ENCODE measurements at regions not wholly inside any gene's neighbourhood (a gene's known extent, or its start where the extent isn't known, plus 50 kb on each side); places are given as distances from the start of the nearest gene placed in this dataset.

DNA sequence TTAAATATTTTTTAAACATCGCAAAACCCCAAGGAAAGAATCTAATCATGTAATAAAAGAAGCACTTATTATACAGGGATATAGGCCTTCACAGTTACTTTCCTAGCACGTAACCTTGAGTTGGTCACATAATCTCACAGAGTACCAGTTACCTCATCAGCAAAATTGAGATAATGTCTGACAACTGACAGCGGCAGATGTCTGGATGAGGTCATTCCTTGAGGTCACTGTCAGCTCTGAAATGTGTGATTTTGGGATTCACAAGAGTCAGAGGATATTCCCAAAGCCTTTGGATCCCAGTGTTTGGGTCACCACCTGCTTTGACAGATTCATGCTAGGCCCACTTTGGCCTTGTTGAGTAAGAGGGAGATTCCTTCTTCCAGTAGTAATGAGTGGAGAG, 151.4 kb upstream of the SEMA6D start:
- no peak for DNase-seq (ENCODE audit: low spot score)

- no peak for DNase-seq (ENCODE audit: low spot score)
These were observed 150.7 kb upstream of the SEMA6D start for GRCh38 chr15:47566610-47567009.

DNA sequence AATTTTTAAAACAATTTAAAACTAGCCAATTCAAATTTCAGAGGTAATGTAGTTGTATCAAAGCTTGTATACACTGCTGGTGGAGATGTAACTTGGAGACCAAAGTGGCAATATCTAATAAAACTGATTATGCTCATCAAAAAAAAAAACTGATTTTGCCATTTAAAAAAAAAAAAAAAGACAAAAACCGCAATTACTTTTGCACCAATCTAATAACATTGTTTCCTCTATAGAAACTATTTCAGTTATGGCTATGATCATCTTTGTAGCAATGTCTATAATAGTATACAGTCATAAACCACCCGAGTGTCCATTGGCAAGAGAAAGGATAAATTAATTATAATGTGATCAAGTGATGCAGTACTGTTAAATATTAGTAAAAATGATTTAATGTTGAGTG, 149.3 kb upstream of the SEMA6D start:
- DNase-seq (ENCODE audit: low spot score), result no peak

DNA sequence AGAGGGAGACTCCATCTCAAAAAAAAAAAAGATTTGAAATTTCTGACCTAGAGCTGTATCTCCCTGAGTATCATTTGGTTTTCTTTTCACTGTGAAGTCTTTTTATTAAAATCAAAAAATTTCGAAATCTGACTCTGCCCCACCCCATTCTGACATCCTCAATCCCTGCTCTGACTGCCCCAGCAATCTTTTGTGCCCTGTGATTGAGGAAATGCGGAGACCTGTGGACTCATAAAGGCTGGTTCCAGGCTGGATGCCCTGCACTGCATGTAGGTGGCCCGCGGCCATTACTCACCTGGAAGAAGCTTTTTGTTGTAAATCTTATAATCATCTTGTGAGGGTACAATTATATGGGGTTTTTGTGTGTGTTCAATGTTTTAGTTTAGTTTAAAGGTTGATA, 147.3 kb upstream of the SEMA6D start:
- DNase-seq (ENCODE audit: low spot score), result no peak

GRCh38 chr15:47570451-47570850, 146.9 kb upstream of the SEMA6D start:
- no peak for DNase-seq (ENCODE audit: low spot score)

- no peak for DNase-seq (ENCODE audit: low spot score)
These were observed 146.2 kb upstream of the SEMA6D start for GRCh38 chr15:47570881-47571640.

DNA sequence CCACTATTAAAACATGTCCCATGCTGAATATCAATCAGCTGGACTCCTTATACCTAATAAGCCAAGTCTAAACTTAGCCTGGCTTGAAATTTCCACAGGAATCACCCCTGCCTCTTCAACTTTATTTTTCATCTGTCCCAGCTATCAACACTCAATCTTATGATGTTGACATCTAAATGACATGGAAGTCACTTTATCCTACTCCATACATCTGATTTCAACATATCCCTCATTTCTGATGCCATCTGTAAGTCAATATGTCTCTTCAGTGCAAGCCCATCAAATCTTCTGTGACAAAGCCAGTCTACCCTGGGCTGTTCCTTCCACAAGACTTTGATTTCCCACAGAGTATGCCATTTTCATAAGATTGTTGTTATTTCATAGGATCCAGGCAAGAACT, 143.6 kb upstream of the SEMA6D start:
- no peak for DNase-seq (ENCODE audit: low spot score)

DNA sequence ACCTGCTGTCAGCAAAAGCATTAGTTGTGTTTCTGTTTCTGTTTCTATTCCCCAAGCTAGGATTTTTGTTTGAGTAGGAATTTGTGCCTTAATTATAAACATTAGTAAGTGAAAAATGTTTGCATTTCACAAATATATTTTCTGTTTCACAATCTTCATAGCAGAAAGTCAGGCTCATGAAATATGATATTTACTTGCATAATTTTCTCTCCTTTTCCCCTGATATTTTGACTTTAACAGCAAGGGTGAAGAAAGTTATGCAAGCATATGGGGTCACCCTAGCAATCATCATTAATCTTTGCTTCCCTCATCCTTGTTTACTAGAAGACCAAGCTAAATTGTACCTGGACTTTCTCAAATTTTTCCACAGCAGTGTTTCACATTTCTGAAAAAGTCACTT, 140.3 kb upstream of the SEMA6D start:
- no peak for DNase-seq (ENCODE audit: low spot score)

DNA sequence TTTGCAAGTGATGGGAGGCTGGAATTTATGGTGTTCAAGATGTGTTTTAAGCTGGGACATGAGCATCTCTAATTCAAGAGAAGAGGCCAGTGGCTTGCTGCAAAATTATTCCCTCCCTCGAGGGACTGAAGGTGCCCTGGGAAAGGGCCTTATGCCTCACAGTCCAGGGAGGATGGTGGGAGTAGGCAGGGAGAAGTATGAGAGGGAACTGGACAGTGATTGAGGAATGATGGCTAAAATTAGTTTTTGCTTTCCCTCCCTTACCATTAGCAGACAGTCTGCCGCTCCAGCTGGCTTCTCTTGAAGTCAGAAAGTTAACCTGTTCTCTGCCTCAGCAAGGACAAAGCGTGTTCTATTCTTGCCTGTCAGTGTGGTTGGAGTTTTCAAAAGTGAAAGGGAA, 139.8 kb upstream of the SEMA6D start:
- DNase-seq (ENCODE audit: low spot score), result no peak

GRCh38 chr15:47582233-47582632, 135.1 kb upstream of the SEMA6D start:
- DNase-seq (ENCODE audit: low spot score), result no peak

DNA sequence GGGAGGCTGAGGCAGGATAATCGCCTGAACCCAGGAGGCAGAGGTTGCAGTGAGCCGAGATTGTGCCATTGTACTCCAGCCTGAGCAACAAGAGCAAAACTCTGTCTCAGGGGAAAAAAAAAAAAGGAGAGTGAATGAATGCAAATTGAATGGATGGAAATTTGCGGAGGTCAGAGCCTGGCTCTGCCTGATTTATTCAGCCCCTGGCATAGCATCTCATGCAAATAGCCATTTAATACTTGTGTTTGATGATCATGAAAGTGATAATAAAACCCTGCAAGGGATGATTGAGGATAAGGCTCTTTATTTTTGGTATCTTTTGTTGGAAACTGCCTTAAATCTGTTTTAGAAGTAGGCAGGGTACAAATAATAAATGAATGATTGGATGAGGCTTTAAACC, 133.0 kb upstream of the SEMA6D start:
- DNase-seq (ENCODE audit: low spot score), result no peak

DNA sequence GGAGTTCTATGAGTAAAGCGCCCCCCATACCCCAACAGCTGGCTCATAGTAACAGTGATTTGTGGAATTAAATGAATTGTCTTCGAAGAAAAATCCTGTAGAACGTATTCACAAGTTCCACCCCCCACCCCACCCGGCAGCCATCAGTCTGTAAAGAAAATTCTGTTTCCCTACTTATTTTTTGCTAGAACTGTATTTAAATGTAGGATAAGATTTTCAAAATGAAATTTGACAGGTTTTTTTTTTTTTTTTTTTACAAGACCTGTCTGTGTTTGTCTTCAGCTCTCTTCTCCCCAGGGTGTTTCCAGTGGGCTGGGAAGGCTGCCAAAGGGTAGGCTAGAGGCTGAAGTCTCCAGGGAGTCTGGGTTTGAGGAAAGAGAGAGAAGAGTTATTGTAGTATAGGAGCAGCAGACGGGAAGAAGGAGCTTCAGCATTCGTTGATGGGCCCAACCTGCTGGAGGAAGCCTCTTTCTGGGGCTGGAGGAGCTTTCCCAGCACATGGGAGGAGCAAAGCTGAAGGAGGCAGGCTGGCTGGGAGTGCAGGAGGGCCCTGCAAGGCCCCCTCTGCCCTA, 130.6 kb upstream of the SEMA6D start:
- no peak for DNase-seq (ENCODE audit: low spot score)

GRCh38 chr15:47587940-47588802, 129.1 kb upstream of the SEMA6D start:
- no peak for DNase-seq (ENCODE audit: low spot score)

DNA sequence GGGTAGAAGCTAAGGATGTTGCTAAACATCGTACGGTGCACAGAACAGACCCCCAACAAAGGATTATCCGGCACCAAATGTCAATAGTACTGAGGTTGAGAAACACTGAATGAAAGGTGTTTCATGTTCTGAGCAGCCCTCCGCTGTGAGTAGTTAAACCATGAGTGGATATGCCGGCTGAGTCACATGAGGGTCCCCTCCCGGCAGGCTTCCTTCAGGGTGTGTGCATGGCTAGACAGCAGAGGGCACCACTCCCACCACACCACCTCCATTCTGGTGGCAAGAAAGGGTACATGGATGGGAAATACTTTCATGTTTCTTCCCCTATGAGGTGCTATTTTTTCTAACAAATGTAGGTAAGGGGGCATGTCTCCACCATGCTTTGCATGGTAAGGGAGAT, 128.3 kb upstream of the SEMA6D start:
- DNase-seq (ENCODE audit: low spot score), result no peak

- no peak for DNase-seq (ENCODE audit: low spot score)
These were observed 118.3 kb upstream of the SEMA6D start for GRCh38 chr15:47598996-47599395.

DNA sequence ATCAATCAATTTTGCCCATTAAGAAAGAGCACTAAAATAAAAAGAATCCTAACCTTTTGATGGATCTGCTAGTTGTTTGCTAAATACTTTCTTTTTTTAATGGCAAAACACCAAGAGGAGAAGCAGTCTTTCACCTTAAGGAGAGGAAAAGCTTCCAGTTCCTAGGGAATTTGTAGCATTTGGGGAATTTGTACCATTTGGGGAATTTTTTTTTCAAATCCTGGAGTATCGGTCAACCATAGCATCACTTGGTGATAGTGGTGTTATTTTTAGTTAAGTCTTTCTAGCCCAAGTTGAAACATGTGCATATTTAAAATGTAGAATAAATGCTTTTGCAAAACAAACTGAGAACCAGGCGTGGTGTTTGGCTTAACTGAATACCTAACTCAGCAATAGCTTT, 117.5 kb upstream of the SEMA6D start:
- no peak for DNase-seq (ENCODE audit: low spot score)

- DNase-seq (ENCODE audit: low spot score), result no peak
These were observed 115.2 kb upstream of the SEMA6D start for GRCh38 chr15:47602121-47602520.

GRCh38 chr15:47603026-47603425, 114.3 kb upstream of the SEMA6D start:
- no peak for DNase-seq (ENCODE audit: low spot score)

GRCh38 chr15:47607695-47608094, 109.6 kb upstream of the SEMA6D start:
- no peak for DNase-seq (ENCODE audit: low spot score)

DNA sequence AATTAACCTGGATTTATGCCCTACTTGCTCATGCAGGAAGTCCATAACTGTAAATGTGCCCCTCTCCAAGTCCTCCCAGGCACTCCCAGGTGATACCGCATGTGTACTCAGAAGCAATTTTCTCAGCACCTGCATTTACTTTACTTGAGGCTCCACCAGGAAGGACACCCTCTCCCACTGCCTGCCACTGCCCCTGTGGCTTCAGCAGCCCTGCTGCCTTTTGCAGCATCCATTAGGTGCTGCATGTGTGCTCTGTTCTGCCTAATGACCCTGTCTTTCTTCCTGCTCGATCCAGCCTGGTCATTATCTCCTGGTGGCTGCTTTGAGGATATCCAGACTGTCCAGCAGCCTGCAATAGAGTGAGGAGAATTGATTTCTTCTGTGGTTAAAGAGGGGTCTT, 107.6 kb upstream of the SEMA6D start:
- DNase-seq (ENCODE audit: low spot score), result no peak

GRCh38 chr15:47610736-47611135, 106.6 kb upstream of the SEMA6D start:
- DNase-seq (ENCODE audit: low spot score), result no peak

GRCh38 chr15:47614360-47615011, 102.8 kb upstream of the SEMA6D start:
- no peak for DNase-seq (ENCODE audit: low spot score)
